Lung (tissue), 11 donors: ENCODE measurements at regions not wholly inside any gene's neighbourhood (a gene's known extent, or its start where the extent isn't known, plus 50 kb on each side); places are given as distances from the start of the nearest gene placed in this dataset.

ENCODE experiments used
- ATAC-seq: fragments of 200-7000 bp; cut with Tn5 transposase; one replicate; pipeline ENCODE4 v1.9.1; 2020; ENCODE audit warnings: moderate number of reproducible peaks; ENCODE audit not compliant: insufficient read depth, low FRiP score
- DNase-seq, 3 donors: peaks; one replicate each; pipeline ENCODE4 v3.0.0-alpha.2; 2013 to 2017
- H3K27ac ChIP-seq, 2 donors: one replicate each; pipeline ENCODE4 v1.5.1; 2013; ENCODE audit warnings: mild to moderate bottlenecking in 2 of 2, moderate library complexity in 2 of 2, control low read depth in 1 of 2, inconsistent platforms in 1 of 2, low read depth in 1 of 2, low read length in 1 of 2
- H3K27me3 ChIP-seq, 3 donors: one replicate each; pipeline ENCODE4 v1.5.1; 2013; ENCODE audit warnings: low read length in 2 of 3; ENCODE audit not compliant: control insufficient read depth in 3 of 3, insufficient read depth in 3 of 3
- H3K36me3 ChIP-seq, 4 donors: one replicate each; pipeline ENCODE4 v1.5.1; 2013; ENCODE audit warnings: low read length in 4 of 4, mild to moderate bottlenecking in 1 of 4, moderate library complexity in 1 of 4; ENCODE audit not compliant: control insufficient read depth in 4 of 4, insufficient read depth in 4 of 4
- H3K4me1 ChIP-seq, 5 donors: one replicate each; pipeline ENCODE4 v1.5.1; 2013; ENCODE audit warnings: low read length in 5 of 5, mild to moderate bottlenecking in 2 of 5, moderate library complexity in 1 of 5; ENCODE audit not compliant: control insufficient read depth in 5 of 5, insufficient read depth in 5 of 5
- H3K4me3 ChIP-seq: one replicate; pipeline ENCODE4 v1.5.1; 2013; ENCODE audit warnings: mild to moderate bottlenecking, control low read depth, moderate library complexity
- H3K9ac ChIP-seq, 2 donors: one replicate each; pipeline ENCODE4 v1.5.1; 2013; ENCODE audit warnings: low read length in 2 of 2, control low read depth in 1 of 2; ENCODE audit not compliant: insufficient read depth in 1 of 2
- H3K9me3 ChIP-seq, 4 donors: one replicate each; pipeline ENCODE4 v1.5.1; 2013; ENCODE audit warnings: low read length in 3 of 4, mild to moderate bottlenecking in 1 of 4, moderate library complexity in 1 of 4; ENCODE audit not compliant: control insufficient read depth in 4 of 4, insufficient read depth in 3 of 4
- WGBS, 2 donors: extraction: QIAGEN DNeasy Blood & Tissue Kit; methylation state at CpG; one replicate each; pipeline ENCODE4 v1.1.7; 2013; 5-methylcytosine and 5-hydroxymethylcytosine counted together
- TF ChIP-seq, protein P1 (sequence below): IDR thresholded peaks from 2 replicates; pipeline ENCODE4 v1.5.1; 2012; ENCODE audit warnings: mild to moderate bottlenecking; ENCODE audit errors: control extremely low read depth, extremely low read depth
- donor health status: control.
- donor health status: control.
- donor health status: Bipolar disorder and iron deficiency.
- donor health status: healthy.
- donor health status: DM: yes; HTN: yes; CAD: no.

DNA sequence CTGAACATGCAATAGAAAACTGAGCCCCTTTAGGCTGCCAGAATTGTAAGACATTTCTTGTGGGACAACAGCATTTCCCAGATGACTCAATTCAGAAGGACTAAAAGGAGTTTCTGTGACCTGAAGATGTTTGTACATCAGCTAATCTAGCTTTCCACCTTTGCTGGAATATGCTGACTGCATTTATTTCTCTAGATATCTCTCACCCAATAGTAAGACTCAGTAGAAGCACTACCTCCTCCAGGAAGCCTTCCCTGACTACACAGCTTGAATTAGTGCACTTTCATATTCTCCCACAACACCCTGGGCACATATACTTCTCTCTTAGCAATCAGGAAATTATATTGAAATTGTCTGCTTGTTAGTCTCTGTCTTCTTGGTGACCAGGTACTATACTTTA is 98.1 kb upstream of the BLID start:
- Histone ChIP-seq H3K9ac (no peak overlapping the region), H3K4me3 (no peak overlapping the region), H3K4me1 (peaks cover 0 to 18% (median 5%) of the 10 kb centered on the region in 5 donors), H3K27ac (no peak overlapping the region), H3K36me3 (no peaks in the 10 kb centered on the region), H3K27me3 (no peaks in the 10 kb centered on the region), H3K9me3 (no peaks in the 10 kb centered on the region)
- no peak for DNase-seq
- ATAC-seq, result no peak
- TF ChIP-seq, protein P1, sequence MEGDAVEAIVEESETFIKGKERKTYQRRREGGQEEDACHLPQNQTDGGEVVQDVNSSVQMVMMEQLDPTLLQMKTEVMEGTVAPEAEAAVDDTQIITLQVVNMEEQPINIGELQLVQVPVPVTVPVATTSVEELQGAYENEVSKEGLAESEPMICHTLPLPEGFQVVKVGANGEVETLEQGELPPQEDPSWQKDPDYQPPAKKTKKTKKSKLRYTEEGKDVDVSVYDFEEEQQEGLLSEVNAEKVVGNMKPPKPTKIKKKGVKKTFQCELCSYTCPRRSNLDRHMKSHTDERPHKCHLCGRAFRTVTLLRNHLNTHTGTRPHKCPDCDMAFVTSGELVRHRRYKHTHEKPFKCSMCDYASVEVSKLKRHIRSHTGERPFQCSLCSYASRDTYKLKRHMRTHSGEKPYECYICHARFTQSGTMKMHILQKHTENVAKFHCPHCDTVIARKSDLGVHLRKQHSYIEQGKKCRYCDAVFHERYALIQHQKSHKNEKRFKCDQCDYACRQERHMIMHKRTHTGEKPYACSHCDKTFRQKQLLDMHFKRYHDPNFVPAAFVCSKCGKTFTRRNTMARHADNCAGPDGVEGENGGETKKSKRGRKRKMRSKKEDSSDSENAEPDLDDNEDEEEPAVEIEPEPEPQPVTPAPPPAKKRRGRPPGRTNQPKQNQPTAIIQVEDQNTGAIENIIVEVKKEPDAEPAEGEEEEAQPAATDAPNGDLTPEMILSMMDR, result no peak

DNA sequence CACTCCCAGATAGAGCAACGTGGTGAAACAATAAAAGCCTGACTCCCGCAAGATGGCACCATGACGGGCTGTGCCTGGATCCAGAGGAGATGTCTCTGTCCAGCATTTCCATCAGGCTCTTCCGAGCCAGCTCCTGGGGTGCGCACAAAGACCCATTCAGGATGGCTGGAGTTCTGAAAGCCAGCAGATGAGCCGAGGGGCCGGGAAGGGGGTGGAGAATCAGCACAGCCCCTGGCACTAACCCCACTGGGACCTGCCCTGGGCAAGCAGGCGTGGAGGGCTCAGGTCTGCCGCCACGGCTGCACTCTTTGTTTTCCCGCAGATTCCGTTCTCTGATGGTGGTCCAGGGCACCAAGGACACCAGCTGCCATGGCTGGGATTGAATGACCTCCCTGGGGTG is 97.2 kb upstream of the BLID start:
- DNase-seq (no peak), ATAC-seq (no peak)
- Histone ChIP-seq H3K4me1 (peaks cover 0 to 26% (median 6%) of the 10 kb centered on the region in 5 donors), H3K9ac (no peak overlapping the region), H3K27ac (no peak overlapping the region), H3K9me3 (no peaks in the 10 kb centered on the region), H3K36me3 (no peaks in the 10 kb centered on the region), H3K27me3 (no peaks in the 10 kb centered on the region), H3K4me3 (no peak overlapping the region)
- WGBS, 2 donors, result 90 to 94% methylated on average over 12 of the region's 12 CpGs
- TF ChIP-seq, protein P1, result no peak

DNA sequence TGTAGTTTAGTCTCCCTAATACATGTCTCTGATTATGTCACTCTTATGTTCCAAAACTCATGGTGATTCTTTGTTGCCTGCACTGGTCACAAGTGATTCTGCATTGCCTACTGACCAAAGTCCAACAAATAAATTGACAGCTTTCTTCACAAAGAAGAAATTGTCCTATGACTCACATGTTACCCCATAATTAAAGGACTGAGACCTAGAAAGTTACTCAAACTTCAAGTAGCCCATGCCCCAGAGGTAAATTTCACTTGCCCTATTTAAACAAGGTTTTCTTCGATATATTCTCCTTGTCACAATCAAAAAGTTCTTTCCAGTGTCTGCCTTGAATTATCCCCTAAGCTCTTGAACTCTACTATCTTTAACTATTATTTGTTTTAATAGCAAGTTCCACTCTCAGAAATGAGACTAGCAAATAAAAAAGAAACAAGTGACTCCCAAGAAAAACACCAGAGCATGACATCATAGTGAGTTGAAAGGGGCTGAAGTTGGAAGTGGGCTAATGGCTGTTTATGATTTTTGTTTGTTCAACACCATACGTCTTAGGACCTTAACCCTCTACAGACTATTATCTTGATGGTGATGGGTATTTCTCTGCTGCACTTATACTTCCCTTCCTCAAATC is 94.5 kb upstream of the BLID start:
- peak; percentile 7 for ATAC-seq
- Histone ChIP-seq H3K4me1 (peaks cover 5 to 44% (median 12%) of the 10 kb centered on the region in 5 donors), H3K27ac (no peak overlapping the region), H3K4me3 (no peak overlapping the region), H3K9ac (no peak overlapping the region), H3K36me3 (no peaks in the 10 kb centered on the region), H3K27me3 (no peaks in the 10 kb centered on the region), H3K9me3 (no peaks in the 10 kb centered on the region)
- WGBS, 2 donors, result 54 to 74% methylated on average over 2 of the region's 2 CpGs
- no peak for DNase-seq
- TF ChIP-seq, protein P1, result no peak
